Activated CD4-positive, alpha-beta memory T cell treated with anti-CD3 and anti-CD28 coated beads, Interleukin-2, amount 10 ng/mL, durations not matched to agents 7 days and 5 days (primary cell): ENCODE measurements at regions not wholly inside any gene's neighbourhood (a gene's known extent, or its start where the extent isn't known, plus 50 kb on each side); places are given as distances from the start of the nearest gene placed in this dataset.
"Not testable (repeated sequence)": the region's sequence is repeated elsewhere in the genome, so short reads cannot be mapped to it uniquely, and the experiment has no call there.

Experiments used
- CTCF ChIA-PET: fragments of 350-600 bp; sonication (Branson Sonifier 250); formaldehyde crosslinking; loops from one replicate; lab custom pipeline; 2021; ENCODE audit warnings: antibody characterized with exemption, inconsistent platforms; lab: Charles Lee
- POLR2A ChIA-PET: fragments of 350-600 bp; sonication (Branson Sonifier 250); formaldehyde crosslinking; loops from one replicate; lab custom pipeline; 2021; ENCODE audit warnings: antibody characterized with exemption; lab: Charles Lee
- DNase-seq: peaks from one replicate; pipeline ENCODE4 v3.0.0-alpha.2; 2020
- H3K27ac Mint-ChIP-seq: one replicate; pipeline ENCODE4 v1.8.0; 2021; ENCODE audit warnings: mild to moderate bottlenecking, mixed read lengths
- H3K27me3 Mint-ChIP-seq: one replicate; pipeline ENCODE4 v1.8.0; 2021; ENCODE audit warnings: mixed read lengths
- H3K36me3 Mint-ChIP-seq: one replicate; pipeline ENCODE4 v1.8.0; 2021; ENCODE audit warnings: low read depth, mixed read lengths
- H3K4me1 Mint-ChIP-seq: one replicate; pipeline ENCODE4 v1.8.0; 2021; ENCODE audit warnings: mixed read lengths
- H3K4me3 Mint-ChIP-seq: one replicate; pipeline ENCODE4 v1.8.0; 2021; ENCODE audit warnings: mild to moderate bottlenecking, mixed read lengths
- H3K9me3 Mint-ChIP-seq: one replicate; pipeline ENCODE4 v1.8.0; 2021; ENCODE audit warnings: mixed read lengths

- H3K4me1 Mint-ChIP-seq, CTCF ChIA-PET, H3K27ac Mint-ChIP-seq, H3K9me3 Mint-ChIP-seq, H3K36me3 Mint-ChIP-seq, DNase-seq, H3K4me3 Mint-ChIP-seq, POLR2A ChIA-PET: not testable (repeated sequence)
- H3K27me3 Mint-ChIP-seq: peaks cover 25% of the 10 kb centered on the region
These were observed 172.9 kb downstream of the C11orf91 start for GRCh38 chr11:33527738-33528137.

DNA sequence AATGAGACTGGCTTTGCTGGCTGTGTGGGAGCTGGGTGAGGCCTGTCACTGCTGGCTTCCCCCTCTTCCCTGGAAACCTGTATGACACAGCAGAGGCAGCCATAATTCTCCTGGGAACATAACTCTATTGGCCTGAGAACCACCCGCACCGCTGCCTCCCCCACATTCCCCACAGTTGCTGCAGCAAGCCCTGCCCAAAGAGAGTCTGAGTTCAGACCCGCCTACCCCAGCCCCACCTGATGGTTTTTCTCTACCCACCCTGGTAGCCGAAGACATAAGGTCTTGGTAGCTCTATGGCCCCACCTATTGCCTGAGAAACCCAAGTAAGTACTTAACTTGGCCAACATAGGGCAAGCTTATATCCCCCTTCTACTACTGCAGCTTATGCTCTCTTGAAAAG, 174.8 kb downstream of the C11orf91 start:
- no peaks in the 10 kb centered on the region for H3K9me3 Mint-ChIP-seq
- H3K36me3 Mint-ChIP-seq: no peaks in the 10 kb centered on the region
- no peak overlapping the region for H3K4me3 Mint-ChIP-seq
- DNase-seq: no peak
- POLR2A ChIA-PET: no interaction called here
- H3K27me3 Mint-ChIP-seq: peaks cover 20% of the 10 kb centered on the region
- H3K4me1 Mint-ChIP-seq: no peaks in the 10 kb centered on the region
- CTCF ChIA-PET: no interaction called here
- no peak overlapping the region for H3K27ac Mint-ChIP-seq

DNA sequence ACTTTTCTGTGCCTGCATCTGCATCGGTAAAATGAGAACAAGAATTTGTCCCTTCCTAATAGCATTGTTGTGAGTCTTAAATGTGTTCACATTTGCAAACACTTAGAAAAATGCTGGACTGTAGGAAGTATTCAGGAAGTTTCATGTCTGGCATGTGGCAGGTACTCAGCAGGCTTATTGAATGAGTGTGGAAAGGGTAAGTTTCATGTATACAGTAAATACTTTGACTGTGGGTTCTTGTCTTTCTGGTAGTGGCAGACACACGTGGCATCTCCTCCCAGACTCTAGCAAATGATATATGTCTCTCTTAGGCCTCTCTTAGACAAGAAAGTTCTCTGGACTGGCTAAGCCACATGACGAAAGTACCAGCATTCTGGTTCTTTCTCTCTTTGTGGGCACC, 179.2 kb downstream of the C11orf91 start:
- no peak overlapping the region for H3K4me3 Mint-ChIP-seq
- H3K27me3 Mint-ChIP-seq: peaks cover 26% of the 10 kb centered on the region
- no peaks in the 10 kb centered on the region for H3K4me1 Mint-ChIP-seq
- DNase-seq: no peak
- POLR2A ChIA-PET: no interaction called here
- CTCF ChIA-PET: no interaction called here
- no peak overlapping the region for H3K27ac Mint-ChIP-seq
- no peaks in the 10 kb centered on the region for H3K9me3 Mint-ChIP-seq
- H3K36me3 Mint-ChIP-seq: no peaks in the 10 kb centered on the region

- Mint-ChIP-seq H3K36me3 (no peaks in the 10 kb centered on the region), H3K27me3 (peaks cover 26% of the 10 kb centered on the region), H3K4me3 (no peak overlapping the region), H3K9me3 (no peaks in the 10 kb centered on the region), H3K4me1 (peaks cover under 1% of the 10 kb centered on the region), H3K27ac (no peak overlapping the region)
- ChIA-PET POLR2A (no interaction called here), CTCF (no interaction called here)
- DNase-seq: no peak
These were observed 180.5 kb downstream of the C11orf91 start for GRCh38 chr11:33520112-33520511.

DNA sequence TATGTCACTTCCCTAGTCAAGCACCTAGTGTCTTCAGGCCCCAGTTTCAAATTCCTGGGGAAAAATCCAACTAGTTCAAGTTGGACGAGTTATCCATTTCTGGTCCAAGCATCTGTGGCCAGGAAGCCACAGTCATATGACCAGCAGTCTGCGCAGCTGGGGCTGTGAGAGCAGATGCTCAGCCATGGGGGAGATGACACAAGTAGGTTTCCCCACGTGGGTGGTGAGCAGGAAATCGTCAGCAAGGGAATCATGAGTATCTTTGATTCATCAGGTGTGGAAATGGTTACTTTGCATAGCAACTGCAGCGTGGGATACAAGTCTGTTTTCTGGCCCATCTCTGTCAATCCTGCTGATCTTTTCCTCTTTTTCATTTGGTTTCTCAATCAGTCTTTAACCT, 185.3 kb downstream of the C11orf91 start:
- no peaks in the 10 kb centered on the region for H3K9me3 Mint-ChIP-seq
- ChIA-PET CTCF (no interaction called here), POLR2A (no interaction called here)
- peaks cover 4% of the 10 kb centered on the region for H3K4me1 Mint-ChIP-seq
- H3K4me3 Mint-ChIP-seq: no peak overlapping the region
- DNase-seq: no peak
- no peaks in the 10 kb centered on the region for H3K36me3 Mint-ChIP-seq
- peaks cover 20% of the 10 kb centered on the region for H3K27me3 Mint-ChIP-seq
- H3K27ac Mint-ChIP-seq: no peak overlapping the region

GRCh38 chr11:33514079-33514925, 186.3 kb downstream of the C11orf91 start:
- Mint-ChIP-seq H3K9me3 (no peaks in the 10 kb centered on the region), H3K4me1 (peaks cover 4% of the 10 kb centered on the region), H3K27me3 (peaks cover 10% of the 10 kb centered on the region), H3K27ac (no peak overlapping the region), H3K4me3 (no peak overlapping the region), H3K36me3 (no peaks in the 10 kb centered on the region)
- ChIA-PET CTCF (no interaction called here), POLR2A (no interaction called here)
- DNase-seq: no peak

DNA sequence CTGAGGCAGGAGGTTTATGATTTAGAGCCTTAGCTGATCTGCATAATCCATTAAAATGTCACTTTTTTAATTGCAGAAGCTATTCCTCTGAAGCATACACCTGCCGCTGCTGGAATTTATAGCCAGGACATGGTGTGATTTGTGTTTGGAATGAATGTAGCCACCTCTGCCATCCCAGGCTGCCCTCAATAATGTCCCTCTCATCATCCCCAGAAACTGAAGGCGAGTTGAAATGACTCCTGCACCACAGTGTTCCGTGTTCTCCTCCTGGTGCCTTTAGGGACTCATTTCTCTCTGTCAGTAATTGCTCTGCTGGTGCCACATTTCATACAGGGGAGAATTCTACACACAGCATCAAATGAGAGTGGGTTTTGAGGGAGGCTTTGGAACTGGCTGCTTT, 191.0 kb downstream of the C11orf91 start:
- H3K36me3 Mint-ChIP-seq: no peaks in the 10 kb centered on the region
- no peak overlapping the region for H3K4me3 Mint-ChIP-seq
- no peaks in the 10 kb centered on the region for H3K9me3 Mint-ChIP-seq
- no peak for DNase-seq
- peaks cover 2% of the 10 kb centered on the region for H3K27me3 Mint-ChIP-seq
- no peak overlapping the region for H3K27ac Mint-ChIP-seq
- peaks cover 2% of the 10 kb centered on the region for H3K4me1 Mint-ChIP-seq
- POLR2A ChIA-PET: no interaction called here
- CTCF ChIA-PET: no interaction called here

GRCh38 chr11:33507967-33508366, 192.7 kb downstream of the C11orf91 start:
- no peaks in the 10 kb centered on the region for H3K4me1 Mint-ChIP-seq
- H3K36me3 Mint-ChIP-seq: no peaks in the 10 kb centered on the region
- H3K27ac Mint-ChIP-seq: no peak overlapping the region
- no peak for DNase-seq
- no peak overlapping the region for H3K4me3 Mint-ChIP-seq
- ChIA-PET CTCF (no interaction called here), POLR2A (no interaction called here)
- H3K27me3 Mint-ChIP-seq: no peaks in the 10 kb centered on the region
- no peaks in the 10 kb centered on the region for H3K9me3 Mint-ChIP-seq

DNA sequence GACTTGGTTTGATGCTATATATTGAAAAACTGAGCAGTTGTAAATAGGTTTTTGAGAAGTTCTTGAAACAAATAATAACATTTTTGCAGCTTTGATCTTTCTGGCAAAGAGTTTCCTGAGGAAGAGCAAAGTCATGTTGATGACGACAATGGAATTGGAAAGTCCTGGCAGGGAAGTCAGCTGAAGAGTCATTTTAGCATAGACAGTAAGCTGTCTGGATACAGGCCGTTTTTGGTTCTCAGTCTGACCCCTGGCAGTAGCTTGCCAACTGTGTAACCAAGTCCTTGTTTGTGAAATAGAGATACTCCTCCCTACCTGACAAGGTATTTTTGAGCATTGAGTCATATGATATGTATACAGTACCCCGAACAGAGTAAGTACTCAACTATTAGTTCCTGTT, 193.3 kb downstream of the C11orf91 start:
- no peak overlapping the region for H3K27ac Mint-ChIP-seq
- ChIA-PET POLR2A (no interaction called here), CTCF (no interaction called here)
- no peaks in the 10 kb centered on the region for H3K36me3 Mint-ChIP-seq
- H3K27me3 Mint-ChIP-seq: no peaks in the 10 kb centered on the region
- no peaks in the 10 kb centered on the region for H3K9me3 Mint-ChIP-seq
- DNase-seq: no peak
- no peaks in the 10 kb centered on the region for H3K4me1 Mint-ChIP-seq
- H3K4me3 Mint-ChIP-seq: no peak overlapping the region

DNA sequence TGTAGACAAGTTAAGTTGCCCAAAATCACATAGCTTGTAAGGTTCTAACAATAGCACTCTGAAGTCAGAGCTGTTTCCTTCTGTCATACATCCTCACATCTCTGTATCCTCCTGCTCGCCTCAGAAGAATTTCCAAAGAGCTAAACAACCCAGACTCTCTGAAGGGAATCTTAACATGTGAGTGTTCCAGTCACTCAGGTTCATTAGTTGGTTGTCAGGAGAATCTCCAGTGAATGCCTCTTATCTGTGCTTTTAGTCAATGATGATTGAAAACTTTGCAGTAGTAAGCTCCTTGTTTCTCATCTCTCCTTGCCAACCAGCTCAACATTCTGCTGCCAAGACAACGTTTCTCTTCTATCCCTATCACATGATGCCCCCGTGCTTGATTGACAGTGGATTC, 195.5 kb downstream of the C11orf91 start:
- Mint-ChIP-seq H3K27me3 (peaks cover 2% of the 10 kb centered on the region), H3K27ac (no peak overlapping the region), H3K9me3 (no peaks in the 10 kb centered on the region), H3K4me1 (no peaks in the 10 kb centered on the region), H3K4me3 (no peak overlapping the region), H3K36me3 (no peaks in the 10 kb centered on the region)
- POLR2A ChIA-PET: no interaction called here
- DNase-seq: no peak
- CTCF ChIA-PET: no interaction called here

GRCh38 chr11:33500861-33501479, 199.7 kb downstream of the C11orf91 start:
- ChIA-PET CTCF (no interaction called here), POLR2A (no interaction called here)
- DNase-seq: no peak
- peaks cover 2% of the 10 kb centered on the region for H3K27me3 Mint-ChIP-seq
- no peaks in the 10 kb centered on the region for H3K9me3 Mint-ChIP-seq
- no peak overlapping the region for H3K4me3 Mint-ChIP-seq
- no peaks in the 10 kb centered on the region for H3K36me3 Mint-ChIP-seq
- H3K4me1 Mint-ChIP-seq: no peaks in the 10 kb centered on the region
- H3K27ac Mint-ChIP-seq: no peak overlapping the region

- no peaks in the 10 kb centered on the region for H3K36me3 Mint-ChIP-seq
- H3K9me3 Mint-ChIP-seq: no peaks in the 10 kb centered on the region
- no peaks in the 10 kb centered on the region for H3K4me1 Mint-ChIP-seq
- H3K27ac Mint-ChIP-seq: no peak overlapping the region
- POLR2A ChIA-PET: no interaction called here
- no peak overlapping the region for H3K4me3 Mint-ChIP-seq
- peaks cover 2% of the 10 kb centered on the region for H3K27me3 Mint-ChIP-seq
- DNase-seq: no peak
- CTCF ChIA-PET: no interaction called here
These were observed 200.3 kb downstream of the C11orf91 start for GRCh38 chr11:33500332-33500731.

DNA sequence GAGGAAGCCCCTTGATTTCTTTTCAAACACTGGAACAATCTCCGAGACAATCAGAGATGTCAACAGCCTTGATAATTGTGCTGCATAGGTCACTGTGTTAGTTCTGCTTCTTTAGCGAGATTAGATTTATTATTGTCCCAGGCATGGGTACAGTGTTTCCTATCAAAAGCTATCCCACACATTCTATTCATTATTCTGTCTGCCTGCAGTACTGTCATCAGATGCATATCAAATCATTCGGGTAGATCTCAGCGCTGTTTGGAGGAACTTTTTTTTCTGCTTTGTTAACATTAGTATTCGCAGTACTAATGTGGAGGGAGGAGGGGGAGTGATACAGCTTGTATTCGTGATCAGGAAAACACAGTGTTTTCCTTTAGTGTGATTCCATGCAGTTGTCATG, 208.0 kb downstream of the C11orf91 start:
- H3K4me3 Mint-ChIP-seq: no peak overlapping the region
- H3K27me3 Mint-ChIP-seq: peaks cover 13% of the 10 kb centered on the region
- ChIA-PET CTCF (no interaction called here), POLR2A (no interaction called here)
- no peak for DNase-seq
- H3K36me3 Mint-ChIP-seq: no peaks in the 10 kb centered on the region
- H3K9me3 Mint-ChIP-seq: no peaks in the 10 kb centered on the region
- H3K27ac Mint-ChIP-seq: no peak overlapping the region
- H3K4me1 Mint-ChIP-seq: no peaks in the 10 kb centered on the region
